Fibroblast of mammary gland (primary cell): ENCODE measurements at regions not wholly inside any gene's neighbourhood (a gene's known extent, or its start where the extent isn't known, plus 50 kb on each side); places are given as distances from the start of the nearest gene placed in this dataset.

Source experiments
- DNase-seq: peaks from one replicate; pipeline ENCODE4 v3.0.0-alpha.2; 2010; ENCODE audit warnings: low read depth
- H3K4me3 ChIP-seq: 2 replicates; pipeline ENCODE4 v1.5.1; 2011; ENCODE audit warnings: low read depth, mild to moderate bottlenecking, low read length, moderate library complexity; ENCODE audit not compliant: control insufficient read depth
- CTCF ChIP-seq: conservative IDR thresholded peaks from 2 replicates; pipeline ENCODE4 v1.5.1; 2011; ENCODE audit warnings: low read depth, low read length, inconsistent platforms; ENCODE audit not compliant: control insufficient read depth, insufficient read depth

- no peak for DNase-seq
- no peak overlapping the region for H3K4me3 ChIP-seq
- TF ChIP-seq CTCF: no peak
Measured at GRCh38 chr3:67894510-67894909, 240.1 kb upstream of the SUCLG2 start.

GRCh38 chr3:67884345-67884744 lies 229.9 kb upstream of the SUCLG2 start:
- H3K4me3 ChIP-seq: no peak overlapping the region
- DNase-seq: no peak
- no peak for TF ChIP-seq CTCF

GRCh38 chr3:67883766-67884165 lies 229.4 kb upstream of the SUCLG2 start:
- no peak for DNase-seq
- no peak for TF ChIP-seq CTCF
- H3K4me3 ChIP-seq: no peak overlapping the region

GRCh38 chr3:67882981-67883380 lies 228.6 kb upstream of the SUCLG2 start:
- TF ChIP-seq CTCF: no peak
- DNase-seq: no peak
- H3K4me3 ChIP-seq: no peak overlapping the region

GRCh38 chr3:67876261-67876660 lies 221.8 kb upstream of the SUCLG2 start:
- DNase-seq: no peak
- no peak for TF ChIP-seq CTCF
- no peak overlapping the region for H3K4me3 ChIP-seq

GRCh38 chr3:67875858-67876257 lies 221.4 kb upstream of the SUCLG2 start:
- no peak for DNase-seq
- no peak for TF ChIP-seq CTCF
- no peak overlapping the region for H3K4me3 ChIP-seq

GRCh38 chr3:67875338-67875737 lies 220.9 kb upstream of the SUCLG2 start:
- peak; percentile 14 for DNase-seq
- no peak for TF ChIP-seq CTCF
- H3K4me3 ChIP-seq: no peak overlapping the region
